ENCODE measurements at regions not wholly inside any gene's neighbourhood (a gene's known extent, or its start where the extent isn't known, plus 50 kb on each side); places are given as distances from the start of the nearest gene placed in this dataset.

DNA sequence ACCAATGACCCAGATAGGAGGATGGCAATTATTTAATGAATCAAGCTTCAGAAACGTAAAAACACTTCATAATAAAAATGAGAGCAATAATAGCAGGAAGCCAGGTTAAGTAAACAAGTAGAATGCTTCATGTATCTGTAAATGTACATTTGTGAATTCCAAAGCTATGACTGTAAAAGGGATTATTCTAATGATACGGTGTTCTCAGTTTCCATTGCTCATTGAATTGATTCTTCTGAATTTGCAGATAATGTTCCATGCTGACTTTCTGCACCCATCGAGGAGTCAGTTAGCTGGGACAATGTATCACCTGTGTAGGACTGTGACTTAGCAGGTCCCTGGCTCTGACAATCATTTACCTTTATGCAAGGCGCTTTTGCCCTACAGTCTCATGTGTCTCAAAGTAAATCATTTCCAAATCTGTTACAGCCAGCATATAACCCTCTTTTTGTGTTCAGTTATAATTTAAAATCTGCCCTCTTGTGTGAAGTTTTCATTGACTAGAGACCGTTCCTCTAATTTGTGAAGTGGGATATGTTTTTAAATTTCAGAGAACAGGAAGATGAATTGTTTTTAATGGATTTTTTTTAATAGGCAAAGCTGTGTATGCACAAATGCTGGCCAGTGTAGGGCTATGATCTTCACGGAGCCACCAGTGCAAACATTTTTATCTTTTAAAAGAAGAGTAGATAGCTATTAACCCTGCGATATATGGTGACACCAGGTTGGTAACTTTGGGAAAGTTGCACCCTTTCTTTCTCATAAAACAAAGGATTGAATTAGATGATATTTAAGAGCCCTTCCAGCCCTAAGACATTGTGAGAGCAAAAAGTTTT is 267.1 kb downstream of the KLF5 start:
- no peak for TF ChIP-seq FOXP2 (optimal IDR thresholded peaks at IDR 0.05; ENCODE audit: borderline replicate concordance, extremely low read depth, extremely low read length, insufficient read depth)

- TF ChIP-seq POLR2AphosphoS5 (IDR thresholded peaks at IDR 0.05; ENCODE audit: low read depth, low read length) (no peak), FOXP2 (optimal IDR thresholded peaks at IDR 0.05; ENCODE audit: borderline replicate concordance, extremely low read depth, extremely low read length, insufficient read depth) (no peak), SIN3A (IDR thresholded peaks at IDR 0.05; ENCODE audit: borderline replicate concordance, insufficient read depth, low read length) (no peak), TAF1 (IDR thresholded peaks at IDR 0.05; ENCODE audit: borderline replicate concordance, insufficient read depth, low read length) (no peak)
- TF ChIP-seq, protein P1, sequence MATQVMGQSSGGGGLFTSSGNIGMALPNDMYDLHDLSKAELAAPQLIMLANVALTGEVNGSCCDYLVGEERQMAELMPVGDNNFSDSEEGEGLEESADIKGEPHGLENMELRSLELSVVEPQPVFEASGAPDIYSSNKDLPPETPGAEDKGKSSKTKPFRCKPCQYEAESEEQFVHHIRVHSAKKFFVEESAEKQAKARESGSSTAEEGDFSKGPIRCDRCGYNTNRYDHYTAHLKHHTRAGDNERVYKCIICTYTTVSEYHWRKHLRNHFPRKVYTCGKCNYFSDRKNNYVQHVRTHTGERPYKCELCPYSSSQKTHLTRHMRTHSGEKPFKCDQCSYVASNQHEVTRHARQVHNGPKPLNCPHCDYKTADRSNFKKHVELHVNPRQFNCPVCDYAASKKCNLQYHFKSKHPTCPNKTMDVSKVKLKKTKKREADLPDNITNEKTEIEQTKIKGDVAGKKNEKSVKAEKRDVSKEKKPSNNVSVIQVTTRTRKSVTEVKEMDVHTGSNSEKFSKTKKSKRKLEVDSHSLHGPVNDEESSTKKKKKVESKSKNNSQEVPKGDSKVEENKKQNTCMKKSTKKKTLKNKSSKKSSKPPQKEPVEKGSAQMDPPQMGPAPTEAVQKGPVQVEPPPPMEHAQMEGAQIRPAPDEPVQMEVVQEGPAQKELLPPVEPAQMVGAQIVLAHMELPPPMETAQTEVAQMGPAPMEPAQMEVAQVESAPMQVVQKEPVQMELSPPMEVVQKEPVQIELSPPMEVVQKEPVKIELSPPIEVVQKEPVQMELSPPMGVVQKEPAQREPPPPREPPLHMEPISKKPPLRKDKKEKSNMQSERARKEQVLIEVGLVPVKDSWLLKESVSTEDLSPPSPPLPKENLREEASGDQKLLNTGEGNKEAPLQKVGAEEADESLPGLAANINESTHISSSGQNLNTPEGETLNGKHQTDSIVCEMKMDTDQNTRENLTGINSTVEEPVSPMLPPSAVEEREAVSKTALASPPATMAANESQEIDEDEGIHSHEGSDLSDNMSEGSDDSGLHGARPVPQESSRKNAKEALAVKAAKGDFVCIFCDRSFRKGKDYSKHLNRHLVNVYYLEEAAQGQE (IDR thresholded peaks at IDR 0.05; ENCODE audit: insufficient read depth in 1 of 2, low read depth in 2 of 2, low read length in 2 of 2): no peak
Observed at GRCh38 chr13:73324842-73325722, 266.3 kb downstream of the KLF5 start.

- TF ChIP-seq TAF1 (IDR thresholded peaks at IDR 0.05; ENCODE audit: borderline replicate concordance, insufficient read depth, low read length) (no peak), SIN3A (IDR thresholded peaks at IDR 0.05; ENCODE audit: borderline replicate concordance, insufficient read depth, low read length) (no peak), POLR2AphosphoS5 (IDR thresholded peaks at IDR 0.05; ENCODE audit: low read depth, low read length) (no peak), FOXP2 (optimal IDR thresholded peaks at IDR 0.05; ENCODE audit: borderline replicate concordance, extremely low read depth, extremely low read length, insufficient read depth) (no peak)
- TF ChIP-seq, protein P1 (IDR thresholded peaks at IDR 0.05; ENCODE audit: insufficient read depth in 1 of 2, low read depth in 2 of 2, low read length in 2 of 2): no peak
Observed at GRCh38 chr13:73323615-73324014, 264.8 kb downstream of the KLF5 start.

DNA sequence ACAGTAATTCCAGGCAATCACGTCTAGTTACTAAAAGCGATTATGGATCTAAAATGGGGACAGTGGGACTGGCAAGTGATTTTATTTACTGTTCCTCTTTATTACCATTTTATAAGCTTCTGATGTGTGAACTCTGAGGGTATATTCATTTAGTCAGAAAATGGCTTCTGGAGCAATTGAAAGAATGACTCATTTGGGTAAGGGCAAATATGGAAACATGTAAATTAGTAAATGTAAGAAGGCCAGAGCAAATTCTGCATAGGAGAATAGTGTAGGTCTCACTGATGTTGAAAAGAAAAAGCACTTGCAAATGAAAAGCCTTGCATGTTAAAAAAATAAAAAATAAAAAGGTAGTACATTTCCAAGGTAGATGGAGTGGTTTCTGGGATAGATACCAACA is 262.2 kb downstream of the KLF5 start:
- TF ChIP-seq POLR2AphosphoS5 (IDR thresholded peaks at IDR 0.05; ENCODE audit: low read depth, low read length) (no peak), FOXP2 (optimal IDR thresholded peaks at IDR 0.05; ENCODE audit: borderline replicate concordance, extremely low read depth, extremely low read length, insufficient read depth) (no peak), SIN3A (IDR thresholded peaks at IDR 0.05; ENCODE audit: borderline replicate concordance, insufficient read depth, low read length) (no peak), TAF1 (IDR thresholded peaks at IDR 0.05; ENCODE audit: borderline replicate concordance, insufficient read depth, low read length) (no peak)
- TF ChIP-seq, protein P1 (IDR thresholded peaks at IDR 0.05; ENCODE audit: insufficient read depth in 1 of 2, low read depth in 2 of 2, low read length in 2 of 2): no peak

- TF ChIP-seq POLR2AphosphoS5 (IDR thresholded peaks at IDR 0.05; ENCODE audit: low read depth, low read length) (no peak), SIN3A (IDR thresholded peaks at IDR 0.05; ENCODE audit: borderline replicate concordance, insufficient read depth, low read length) (no peak), FOXP2 (optimal IDR thresholded peaks at IDR 0.05; ENCODE audit: borderline replicate concordance, extremely low read depth, extremely low read length, insufficient read depth) (no peak), TAF1 (IDR thresholded peaks at IDR 0.05; ENCODE audit: borderline replicate concordance, insufficient read depth, low read length) (no peak)
- TF ChIP-seq, protein P1 (IDR thresholded peaks at IDR 0.05; ENCODE audit: insufficient read depth in 1 of 2, low read depth in 2 of 2, low read length in 2 of 2): no peak
Observed at GRCh38 chr13:73317140-73317539, 258.3 kb downstream of the KLF5 start.

Measured in PFSK-1 (cell line).